BE2C (cell line): ENCODE measurements at regions not wholly inside any gene's neighbourhood (a gene's known extent, or its start where the extent isn't known, plus 50 kb on each side); places are given as distances from the start of the nearest gene placed in this dataset.

Experiments
- DNase-seq: peaks from one replicate; pipeline ENCODE4 v3.0.0-alpha.2; 2020
- H3K27me3 ChIP-seq: fragments of 250-450 bp; sonication (Bioruptor Pico); 2 replicates; pipeline ENCODE4 v1.5.1; 2020; ENCODE audit warnings: mild to moderate bottlenecking
- H3K36me3 ChIP-seq: fragments of 250-450 bp; sonication (Bioruptor Pico); 2 replicates; pipeline ENCODE4 v1.5.1; 2020; ENCODE audit warnings: mild to moderate bottlenecking
- H3K4me1 ChIP-seq: fragments of 250-450 bp; sonication (Bioruptor Pico); 2 replicates; pipeline ENCODE4 v1.5.1; 2020
- H3K4me3 ChIP-seq: 2 replicates; pipeline ENCODE4 v1.5.1; 2011; ENCODE audit warnings: low read depth, low read length
- H3K9me3 ChIP-seq: fragments of 250-450 bp; sonication (Bioruptor Pico); 2 replicates; pipeline ENCODE4 v1.5.1; 2020
- TF ChIP-seq, protein P1 (sequence below): IDR thresholded peaks from 2 replicates; pipeline ENCODE4 v1.5.1; 2012; ENCODE audit warnings: mild to moderate bottlenecking, low read depth, low read length

DNA sequence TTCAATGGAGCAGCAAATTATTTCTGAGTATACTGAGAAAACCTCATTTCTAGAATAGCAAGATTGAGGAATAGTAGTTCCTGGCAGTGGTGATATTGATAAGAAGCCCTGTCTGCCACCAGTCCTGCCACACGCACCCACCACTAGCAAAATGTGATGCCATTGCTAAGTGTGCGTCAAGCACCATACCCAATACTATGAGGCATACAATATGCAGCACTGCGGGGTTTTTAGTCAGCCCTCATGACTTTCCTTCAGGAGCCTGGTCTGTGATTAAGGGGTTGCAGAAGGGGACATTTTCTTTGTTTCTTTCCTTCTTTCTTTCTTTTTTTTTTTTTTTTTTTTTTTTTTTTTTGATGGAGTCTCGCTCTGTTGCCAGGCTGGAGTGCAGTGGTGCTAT, 128.7 kb upstream of the USP38 start:
- H3K4me1 ChIP-seq: no peaks in the 10 kb centered on the region
- no peaks in the 10 kb centered on the region for H3K9me3 ChIP-seq
- no peaks in the 10 kb centered on the region for H3K36me3 ChIP-seq
- DNase-seq: no peak
- TF ChIP-seq, protein P1, sequence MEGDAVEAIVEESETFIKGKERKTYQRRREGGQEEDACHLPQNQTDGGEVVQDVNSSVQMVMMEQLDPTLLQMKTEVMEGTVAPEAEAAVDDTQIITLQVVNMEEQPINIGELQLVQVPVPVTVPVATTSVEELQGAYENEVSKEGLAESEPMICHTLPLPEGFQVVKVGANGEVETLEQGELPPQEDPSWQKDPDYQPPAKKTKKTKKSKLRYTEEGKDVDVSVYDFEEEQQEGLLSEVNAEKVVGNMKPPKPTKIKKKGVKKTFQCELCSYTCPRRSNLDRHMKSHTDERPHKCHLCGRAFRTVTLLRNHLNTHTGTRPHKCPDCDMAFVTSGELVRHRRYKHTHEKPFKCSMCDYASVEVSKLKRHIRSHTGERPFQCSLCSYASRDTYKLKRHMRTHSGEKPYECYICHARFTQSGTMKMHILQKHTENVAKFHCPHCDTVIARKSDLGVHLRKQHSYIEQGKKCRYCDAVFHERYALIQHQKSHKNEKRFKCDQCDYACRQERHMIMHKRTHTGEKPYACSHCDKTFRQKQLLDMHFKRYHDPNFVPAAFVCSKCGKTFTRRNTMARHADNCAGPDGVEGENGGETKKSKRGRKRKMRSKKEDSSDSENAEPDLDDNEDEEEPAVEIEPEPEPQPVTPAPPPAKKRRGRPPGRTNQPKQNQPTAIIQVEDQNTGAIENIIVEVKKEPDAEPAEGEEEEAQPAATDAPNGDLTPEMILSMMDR: no peak
- no peak overlapping the region for H3K4me3 ChIP-seq
- no peaks in the 10 kb centered on the region for H3K27me3 ChIP-seq

DNA sequence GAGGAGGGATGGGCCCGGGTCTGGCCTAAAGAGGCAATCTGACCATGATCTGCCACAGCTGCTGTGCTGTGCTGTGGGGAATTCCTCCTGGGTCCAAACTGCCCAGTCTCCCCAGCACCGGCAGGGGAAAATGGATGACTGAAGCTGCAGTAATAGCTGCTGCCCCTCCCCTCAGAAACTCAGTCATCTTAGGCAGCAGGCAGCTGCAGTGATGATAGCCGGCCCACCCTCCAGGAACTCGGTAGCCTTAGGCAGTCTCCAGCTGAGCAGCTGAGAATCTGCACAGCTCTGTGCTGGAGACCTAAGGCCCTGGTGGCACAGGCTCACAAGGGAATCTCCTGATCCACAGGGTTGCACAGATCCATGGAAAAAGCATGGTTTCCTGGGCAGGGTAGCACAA, 113.4 kb upstream of the USP38 start:
- Histone ChIP-seq H3K27me3 (no peaks in the 10 kb centered on the region; the same call in 1 of the 2 replicates), H3K4me1 (no peaks in the 10 kb centered on the region), H3K4me3 (no peak overlapping the region), H3K36me3 (no peaks in the 10 kb centered on the region), H3K9me3 (no peaks in the 10 kb centered on the region)
- no peak for DNase-seq
- TF ChIP-seq, protein P1: no peak

DNA sequence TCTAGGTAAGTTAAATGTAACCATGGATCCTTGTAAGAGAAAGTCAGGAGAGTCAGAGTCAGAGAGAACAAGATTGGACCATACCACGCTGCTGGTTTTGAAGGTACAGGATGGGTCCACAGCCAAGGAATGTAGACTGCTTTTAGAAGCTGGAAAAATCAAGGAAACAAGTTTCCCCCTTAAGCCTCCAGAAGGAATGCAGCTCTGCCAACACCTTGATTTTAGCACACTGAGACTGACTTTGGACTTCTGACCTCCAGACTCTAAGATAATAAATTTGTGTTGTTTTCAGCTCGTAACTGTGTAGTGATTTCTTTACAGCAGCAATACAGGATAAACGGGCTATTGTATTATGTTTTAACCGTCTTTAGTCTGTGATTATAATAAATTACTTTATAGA, 108.0 kb upstream of the USP38 start:
- Histone ChIP-seq H3K4me3 (no peak overlapping the region), H3K4me1 (no peaks in the 10 kb centered on the region), H3K36me3 (no peaks in the 10 kb centered on the region), H3K27me3 (no peaks in the 10 kb centered on the region; the same call in 1 of the 2 replicates), H3K9me3 (no peaks in the 10 kb centered on the region)
- TF ChIP-seq, protein P1: no peak
- DNase-seq: no peak

DNA sequence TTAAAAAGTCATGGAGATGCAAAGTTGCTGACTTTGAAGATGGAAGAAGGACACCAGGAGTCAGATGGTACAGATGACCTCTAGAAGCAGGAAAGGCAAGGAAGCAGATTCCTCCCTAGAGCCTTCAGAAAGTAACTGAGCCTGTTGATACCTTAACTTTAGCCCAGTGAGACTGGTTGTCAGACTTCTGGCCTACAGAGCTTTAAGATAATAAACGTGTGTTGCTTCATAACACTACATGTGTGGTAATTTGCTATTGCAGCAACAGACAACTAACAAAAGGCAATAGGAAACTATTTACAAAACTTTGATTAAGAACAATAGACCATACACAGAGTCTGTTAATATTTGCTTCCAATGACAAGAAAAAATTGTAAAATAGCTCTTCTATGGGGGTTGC, 102.0 kb upstream of the USP38 start:
- no peak for DNase-seq
- TF ChIP-seq, protein P1: no peak
- H3K36me3 ChIP-seq: no peaks in the 10 kb centered on the region

DNA sequence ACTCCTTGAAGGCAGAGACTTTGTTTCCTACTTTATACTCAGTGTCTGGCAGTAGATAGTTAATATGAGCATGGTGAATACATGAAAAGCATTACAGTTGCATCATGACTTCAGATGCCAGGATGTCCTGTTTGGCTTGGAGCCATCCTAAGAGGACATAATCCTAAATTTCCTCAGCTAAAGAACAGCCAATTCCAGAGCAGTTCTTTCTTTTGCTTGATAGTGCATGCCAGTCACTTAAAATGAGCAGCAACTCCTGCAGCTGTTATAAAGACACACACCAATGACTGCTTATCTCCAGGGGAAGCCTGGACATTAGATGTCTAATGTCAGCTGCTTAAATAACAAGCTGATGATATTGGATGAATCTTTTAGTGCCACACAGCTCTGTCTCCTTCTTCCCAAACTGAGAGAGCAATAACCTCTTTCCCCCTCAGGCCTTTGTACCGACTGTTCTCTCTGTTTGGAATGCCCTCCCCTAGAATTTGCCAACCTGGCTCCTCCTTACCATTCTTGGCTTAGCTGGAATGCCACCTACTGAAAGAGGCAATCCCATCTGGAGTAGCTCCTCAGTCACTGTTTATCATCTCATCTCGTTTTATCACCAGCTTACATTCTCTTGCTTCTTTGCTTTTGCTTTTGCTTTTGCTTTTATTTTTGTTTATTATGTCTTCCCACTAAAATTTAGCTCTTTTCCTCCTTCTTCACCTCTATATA, 100.8 kb upstream of the USP38 start:
- TF ChIP-seq, protein P1: no peak
- Histone ChIP-seq H3K9me3 (no peaks in the 10 kb centered on the region), H3K36me3 (no peaks in the 10 kb centered on the region), H3K4me3 (no peak overlapping the region), H3K4me1 (no peaks in the 10 kb centered on the region), H3K27me3 (no peaks in the 10 kb centered on the region)
- no peak for DNase-seq

More for the DNA sequence above, 102.0 kb upstream of the USP38 start:
- Histone ChIP-seq H3K4me3 (no peak overlapping the region), H3K27me3 (no peaks in the 10 kb centered on the region), H3K9me3 (no peaks in the 10 kb centered on the region), H3K4me1 (no peaks in the 10 kb centered on the region)

DNA sequence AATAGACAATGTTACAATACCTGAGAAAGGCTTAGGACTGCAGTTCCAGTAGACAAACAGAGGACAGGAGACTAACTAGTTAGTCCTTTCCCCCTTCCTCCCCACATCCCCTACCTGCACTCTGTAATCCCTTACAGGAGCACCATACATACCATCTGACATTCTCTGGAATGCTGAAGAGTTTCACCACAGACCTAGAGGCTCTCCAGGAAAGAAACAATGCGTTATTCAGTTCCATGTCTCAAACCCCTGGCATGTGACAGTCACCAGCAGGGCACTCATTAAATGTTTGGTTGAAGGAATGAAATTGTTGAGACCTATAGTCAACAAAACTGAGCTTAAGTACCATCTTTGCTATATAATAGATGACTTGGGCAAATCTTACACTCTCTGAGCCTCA, 100.2 kb upstream of the USP38 start:
- TF ChIP-seq, protein P1: no peak
- H3K4me3 ChIP-seq: no peak overlapping the region
- no peaks in the 10 kb centered on the region for H3K4me1 ChIP-seq
- DNase-seq: no peak
- no peaks in the 10 kb centered on the region for H3K27me3 ChIP-seq
- H3K36me3 ChIP-seq: no peaks in the 10 kb centered on the region
- H3K9me3 ChIP-seq: no peaks in the 10 kb centered on the region
